ENCODE measurements at regions not wholly inside any gene's neighbourhood (a gene's known extent, or its start where the extent isn't known, plus 50 kb on each side); places are given as distances from the start of the nearest gene placed in this dataset.
A peak's percentile ranks its signal among the peaks of the same experiment; 100 is the strongest.

- DNase-seq (ENCODE audit: low read depth, low spot score): peak; percentile 75
Measured at GRCh38 chr6:134464690-134465411, 146.9 kb upstream of the SGK1 start.

GRCh38 chr6:134458857-134459657, 141.1 kb upstream of the SGK1 start:
- DNase-seq (ENCODE audit: low read depth, low spot score): no peak

GRCh38 chr6:134457941-134458340, 140.0 kb upstream of the SGK1 start:
- DNase-seq (ENCODE audit: low read depth, low spot score): no peak

GRCh38 chr6:134456226-134456625, 138.3 kb upstream of the SGK1 start:
- DNase-seq (ENCODE audit: low read depth, low spot score): no peak

- DNase-seq (ENCODE audit: low read depth, low spot score): no peak
Measured at GRCh38 chr6:134455319-134455718, 137.4 kb upstream of the SGK1 start.

- DNase-seq (ENCODE audit: low read depth, low spot score): no peak
Measured at GRCh38 chr6:134454794-134455193, 136.9 kb upstream of the SGK1 start.

GRCh38 chr6:134453792-134454510, 136.0 kb upstream of the SGK1 start:
- no peak for DNase-seq (ENCODE audit: low read depth, low spot score)

- DNase-seq (ENCODE audit: low read depth, low spot score): no peak
Measured at GRCh38 chr6:134452906-134453305, 135.0 kb upstream of the SGK1 start.

- no peak for DNase-seq (ENCODE audit: low read depth, low spot score)
Measured at GRCh38 chr6:134451529-134451928, 133.6 kb upstream of the SGK1 start.

- DNase-seq (ENCODE audit: low read depth, low spot score): no peak
Measured at GRCh38 chr6:134449781-134450180, 131.9 kb upstream of the SGK1 start.

- DNase-seq (ENCODE audit: low read depth, low spot score): no peak
Measured at GRCh38 chr6:134449004-134449403, 131.1 kb upstream of the SGK1 start.

- peak; percentile 55 for DNase-seq (ENCODE audit: low read depth, low spot score)
Measured at GRCh38 chr6:134447883-134448387, 130.0 kb upstream of the SGK1 start.

- no peak for DNase-seq (ENCODE audit: low read depth, low spot score)
Measured at GRCh38 chr6:134447423-134447822, 129.5 kb upstream of the SGK1 start.

GRCh38 chr6:134446896-134447295, 129.0 kb upstream of the SGK1 start:
- DNase-seq (ENCODE audit: low read depth, low spot score): no peak

- DNase-seq (ENCODE audit: low read depth, low spot score): no peak
Measured at GRCh38 chr6:134446218-134446848, 128.4 kb upstream of the SGK1 start.

GRCh38 chr6:134443009-134443408, 125.1 kb upstream of the SGK1 start:
- no peak for DNase-seq (ENCODE audit: low read depth, low spot score)

- DNase-seq (ENCODE audit: low read depth, low spot score): no peak
Measured at GRCh38 chr6:134442073-134442472, 124.2 kb upstream of the SGK1 start.

GRCh38 chr6:134438837-134439236, 120.9 kb upstream of the SGK1 start:
- no peak for DNase-seq (ENCODE audit: low read depth, low spot score)

GRCh38 chr6:134437376-134437775, 119.5 kb upstream of the SGK1 start:
- DNase-seq (ENCODE audit: low read depth, low spot score): no peak

- no peak for DNase-seq (ENCODE audit: low read depth, low spot score)
Measured at GRCh38 chr6:134436950-134437349, 119.0 kb upstream of the SGK1 start.

GRCh38 chr6:134436281-134436815, 118.4 kb upstream of the SGK1 start:
- DNase-seq (ENCODE audit: low read depth, low spot score): peak; percentile 57

Measured in brain pericyte (primary cell).